Esophagus squamous epithelium (tissue), 5 donors: ENCODE measurements at regions not wholly inside any gene's neighbourhood (a gene's known extent, or its start where the extent isn't known, plus 50 kb on each side); places are given as distances from the start of the nearest gene placed in this dataset.

Experiments
- DNase-seq: peaks from one replicate; lab custom pipeline; 2025; lab: John Stamatoyannopoulos, UW
- H3K27ac ChIP-seq, 4 donors: fragments of 200-600 bp; sonication (generic); one replicate each; pipeline ENCODE4 v1.5.1; 2016 to 2019; ENCODE audit warnings: mild to moderate bottlenecking in 1 of 4
- H3K27me3 ChIP-seq, 4 donors: fragments of 200-600 bp; sonication (generic); 1 replicate in 3 of 4; 2 replicates in 1 of 4; pipeline versions ENCODE4 v1.5.1 to v1.6.0; 2017 to 2021; ENCODE audit warnings: antibody characterized with exemption in 1 of 4
- H3K36me3 ChIP-seq, 3 donors: fragments of 200-600 bp; sonication (generic); one replicate each; pipeline ENCODE4 v1.5.1; 2016 to 2019
- H3K4me1 ChIP-seq, 3 donors: fragments of 200-600 bp; sonication (generic); one replicate each; pipeline ENCODE4 v1.5.1; 2017 to 2019
- H3K4me3 ChIP-seq, 4 donors: fragments of 200-600 bp; sonication (generic); 1 replicate in 3 of 4; 2 replicates in 1 of 4; pipeline ENCODE4 v1.5.1; 2016 to 2019; ENCODE audit warnings: mild to moderate bottlenecking in 2 of 4, moderate library complexity in 1 of 4
- H3K9me3 ChIP-seq, 3 donors: fragments of 200-600 bp; sonication (generic); one replicate each; pipeline ENCODE4 v1.5.1; 2016 to 2019
- POLR2A ChIP-seq, 4 donors: fragments of 450-650 bp; IDR thresholded peaks; one replicate each; pipeline ENCODE4 v1.6.1; 2017; ENCODE audit warnings: antibody characterized with exemption in 4 of 4, mild to moderate bottlenecking in 4 of 4, moderate library complexity in 3 of 4
- WGBS, 2 donors: methylation state at CpG; one replicate each; pipeline ENCODE4 v1.1.5; 2018; 5-methylcytosine and 5-hydroxymethylcytosine counted together
- intact Hi-C: fragments of 100-400 bp; cut with DNase I; formaldehyde crosslinking; loops from one replicate; pipeline ENCODE4 v1.15.0; 2022
- TF ChIP-seq, protein P1 (sequence below), 6 experiments: fragments of 450-650 bp in 4 of 6; fragments of 200-600 bp in 2 of 6; sonication (generic) in 2 of 6; IDR thresholded peaks; one replicate each; pipeline ENCODE4 v1.5.1; 2016 to 2019; ENCODE audit warnings: antibody characterized with exemption in 6 of 6, mild to moderate bottlenecking in 4 of 6, moderate library complexity in 4 of 6
- donor health status: DM: yes; HTN: yes; CAD: no.

DNA sequence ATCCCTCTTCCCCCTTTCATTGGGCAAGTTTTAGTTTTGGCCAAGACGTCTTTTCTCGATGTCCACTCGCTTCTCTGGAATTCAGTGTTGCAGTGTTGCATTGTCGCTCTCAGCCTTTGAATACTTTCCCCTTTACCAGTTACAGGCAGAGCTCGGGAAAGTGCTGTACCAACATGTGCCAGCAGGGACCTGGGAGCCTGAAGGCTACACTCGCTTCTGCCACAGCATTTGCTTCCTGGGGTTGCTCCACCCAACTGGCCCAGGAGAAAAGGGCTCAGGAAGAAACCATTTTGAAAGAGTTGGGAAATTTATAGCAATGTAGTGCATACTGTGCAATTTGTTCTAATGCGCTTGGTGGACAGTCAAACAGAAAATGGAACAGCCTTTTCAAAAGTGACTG, 78.6 kb downstream of the LINC00237 start:
- no peaks in the 10 kb centered on the region for H3K36me3 ChIP-seq
- intact Hi-C loops: no loop called here
- 38 to 58% methylated on average over 4 to 5 of the region's 7 CpGs for WGBS, 2 donors

DNA sequence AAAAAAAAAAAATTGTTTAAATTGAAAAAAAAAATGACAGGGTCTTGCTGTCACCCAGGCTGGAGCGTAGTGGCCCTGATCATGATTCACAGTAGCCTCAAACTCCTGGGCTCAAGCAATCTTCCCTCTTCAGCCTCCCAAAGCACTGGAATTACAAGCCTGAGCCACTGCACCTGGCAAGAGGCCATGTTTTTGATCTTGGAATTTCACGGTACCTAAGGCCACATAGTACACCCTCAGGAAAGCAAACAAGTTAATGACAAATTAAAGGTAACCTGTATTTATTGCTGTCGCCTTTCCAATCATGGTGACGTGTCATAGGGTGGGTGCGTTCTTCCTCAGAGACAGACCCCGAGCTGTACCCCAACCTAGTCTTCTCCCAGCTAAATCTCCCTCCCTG, 79.2 kb downstream of the LINC00237 start:
- DNase-seq: no peak
- no peak for TF ChIP-seq POLR2A (IDR thresholded peaks at IDR 0.05)
- TF ChIP-seq, protein P1, sequence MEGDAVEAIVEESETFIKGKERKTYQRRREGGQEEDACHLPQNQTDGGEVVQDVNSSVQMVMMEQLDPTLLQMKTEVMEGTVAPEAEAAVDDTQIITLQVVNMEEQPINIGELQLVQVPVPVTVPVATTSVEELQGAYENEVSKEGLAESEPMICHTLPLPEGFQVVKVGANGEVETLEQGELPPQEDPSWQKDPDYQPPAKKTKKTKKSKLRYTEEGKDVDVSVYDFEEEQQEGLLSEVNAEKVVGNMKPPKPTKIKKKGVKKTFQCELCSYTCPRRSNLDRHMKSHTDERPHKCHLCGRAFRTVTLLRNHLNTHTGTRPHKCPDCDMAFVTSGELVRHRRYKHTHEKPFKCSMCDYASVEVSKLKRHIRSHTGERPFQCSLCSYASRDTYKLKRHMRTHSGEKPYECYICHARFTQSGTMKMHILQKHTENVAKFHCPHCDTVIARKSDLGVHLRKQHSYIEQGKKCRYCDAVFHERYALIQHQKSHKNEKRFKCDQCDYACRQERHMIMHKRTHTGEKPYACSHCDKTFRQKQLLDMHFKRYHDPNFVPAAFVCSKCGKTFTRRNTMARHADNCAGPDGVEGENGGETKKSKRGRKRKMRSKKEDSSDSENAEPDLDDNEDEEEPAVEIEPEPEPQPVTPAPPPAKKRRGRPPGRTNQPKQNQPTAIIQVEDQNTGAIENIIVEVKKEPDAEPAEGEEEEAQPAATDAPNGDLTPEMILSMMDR (IDR thresholded peaks at IDR 0.05): no peak
- Histone ChIP-seq H3K27me3 (peaks cover 0 to 17% (median 0%) of the 10 kb centered on the region in 4 donors), H3K9me3 (no peaks in the 10 kb centered on the region), H3K27ac (no peak overlapping the region), H3K4me3 (no peak overlapping the region), H3K4me1 (no peaks in the 10 kb centered on the region), H3K36me3 (no peaks in the 10 kb centered on the region)
- 47 to 58% methylated on average over 6 of the region's 6 CpGs for WGBS, 2 donors
- intact Hi-C loops: no loop called here

More for the DNA sequence above, 78.6 kb downstream of the LINC00237 start:
- Histone ChIP-seq H3K27me3 (peaks cover 0 to 13% (median 0%) of the 10 kb centered on the region in 4 donors), H3K27ac (no peak overlapping the region), H3K9me3 (no peaks in the 10 kb centered on the region), H3K4me3 (no peak overlapping the region), H3K4me1 (no peaks in the 10 kb centered on the region)
- TF ChIP-seq POLR2A (IDR thresholded peaks at IDR 0.05): no peak
- TF ChIP-seq, protein P1 (IDR thresholded peaks at IDR 0.05): peak in 1 of 6 experiments; percentile 22
- DNase-seq: no peak

DNA sequence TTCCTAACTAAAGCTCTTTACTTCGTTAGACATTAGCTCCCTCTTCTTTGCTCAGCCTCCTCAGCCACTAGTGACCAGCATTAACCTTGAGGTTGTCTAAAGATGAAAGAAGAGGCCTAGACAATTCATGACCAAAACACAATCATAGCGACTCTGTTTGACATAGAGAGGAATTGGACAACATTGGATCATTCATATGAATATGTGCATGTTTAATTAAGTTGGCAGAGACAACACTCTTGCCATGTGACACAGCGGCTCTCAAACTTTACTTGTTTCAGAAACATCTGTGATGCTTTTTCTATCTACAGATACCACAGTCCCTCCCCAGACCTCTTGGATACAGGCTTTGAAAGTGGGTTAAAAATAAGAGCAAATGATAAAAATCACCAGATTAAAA, 81.7 kb downstream of the LINC00237 start:
- Histone ChIP-seq H3K4me1 (no peaks in the 10 kb centered on the region), H3K27ac (no peak overlapping the region), H3K36me3 (no peaks in the 10 kb centered on the region), H3K4me3 (no peak overlapping the region), H3K9me3 (no peaks in the 10 kb centered on the region), H3K27me3 (peaks cover 0 to 32% (median 0%) of the 10 kb centered on the region in 4 donors)
- no peak for TF ChIP-seq POLR2A (IDR thresholded peaks at IDR 0.05)
- TF ChIP-seq, protein P1 (IDR thresholded peaks at IDR 0.05): no peak
- intact Hi-C loops: no loop called here
- no peak for DNase-seq
- 81 to 95% methylated on average over 3 of the region's 3 CpGs for WGBS, 2 donors

DNA sequence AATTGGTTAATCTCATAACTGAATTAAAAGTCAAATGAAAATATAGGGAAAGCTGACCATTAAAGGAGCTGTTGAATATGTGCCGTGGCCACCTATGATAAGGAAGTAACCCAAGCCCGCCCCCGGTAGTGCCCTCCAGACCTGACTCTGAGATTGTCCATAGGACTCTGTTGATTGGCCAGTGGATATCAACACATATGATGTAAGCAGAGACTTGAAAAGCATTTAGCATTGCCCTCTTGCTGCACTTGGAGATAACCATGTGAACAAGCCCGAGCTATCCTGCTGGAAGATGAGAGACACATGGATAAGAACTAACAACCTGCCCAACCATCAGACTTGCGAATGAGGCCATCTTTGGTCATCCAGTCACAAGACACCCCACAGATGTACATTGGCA, 83.2 kb downstream of the LINC00237 start:
- Histone ChIP-seq H3K4me3 (no peak overlapping the region), H3K27ac (no peak overlapping the region), H3K36me3 (no peaks in the 10 kb centered on the region), H3K27me3 (peaks cover 0 to 38% (median 0%) of the 10 kb centered on the region in 4 donors), H3K4me1 (no peaks in the 10 kb centered on the region), H3K9me3 (no peaks in the 10 kb centered on the region)
- intact Hi-C loops: no loop called here
- 79 to 89% methylated on average over 4 to 5 of the region's 5 CpGs for WGBS, 2 donors
- DNase-seq: no peak
- TF ChIP-seq, protein P1 (IDR thresholded peaks at IDR 0.05): no peak
- TF ChIP-seq POLR2A (IDR thresholded peaks at IDR 0.05): no peak

DNA sequence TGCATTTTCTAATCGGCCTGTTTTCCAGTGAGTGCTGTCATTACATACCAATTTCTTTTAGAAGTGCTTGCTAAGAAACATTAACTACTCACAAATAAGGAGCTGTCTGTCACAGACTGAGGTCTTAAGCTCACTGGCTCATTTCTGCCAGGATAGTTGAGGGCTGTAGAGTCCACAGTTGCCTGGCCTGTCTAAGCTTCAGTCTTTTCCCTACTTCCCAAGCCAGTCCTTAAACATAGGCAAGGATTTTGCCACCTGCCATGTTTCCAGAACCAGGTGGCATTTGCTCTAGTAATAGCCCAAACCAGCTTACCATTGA, 84.7 kb downstream of the LINC00237 start:
- intact Hi-C loops: no loop called here
- Histone ChIP-seq H3K27me3 (peaks cover 0 to 38% (median 0%) of the 10 kb centered on the region in 4 donors), H3K27ac (no peak overlapping the region), H3K4me1 (no peaks in the 10 kb centered on the region), H3K4me3 (no peak overlapping the region), H3K9me3 (no peaks in the 10 kb centered on the region), H3K36me3 (no peaks in the 10 kb centered on the region)
- 67 to 69% methylated on average over 1 of the region's 1 CpG for WGBS, 2 donors
- DNase-seq: no peak
- no peak for TF ChIP-seq POLR2A (IDR thresholded peaks at IDR 0.05)
- TF ChIP-seq, protein P1 (IDR thresholded peaks at IDR 0.05): no peak
